ENCODE measurements at regions not wholly inside any gene's neighbourhood (a gene's known extent, or its start where the extent isn't known, plus 50 kb on each side); places are given as distances from the start of the nearest gene placed in this dataset.

- TF ChIP-seq, protein P1, sequence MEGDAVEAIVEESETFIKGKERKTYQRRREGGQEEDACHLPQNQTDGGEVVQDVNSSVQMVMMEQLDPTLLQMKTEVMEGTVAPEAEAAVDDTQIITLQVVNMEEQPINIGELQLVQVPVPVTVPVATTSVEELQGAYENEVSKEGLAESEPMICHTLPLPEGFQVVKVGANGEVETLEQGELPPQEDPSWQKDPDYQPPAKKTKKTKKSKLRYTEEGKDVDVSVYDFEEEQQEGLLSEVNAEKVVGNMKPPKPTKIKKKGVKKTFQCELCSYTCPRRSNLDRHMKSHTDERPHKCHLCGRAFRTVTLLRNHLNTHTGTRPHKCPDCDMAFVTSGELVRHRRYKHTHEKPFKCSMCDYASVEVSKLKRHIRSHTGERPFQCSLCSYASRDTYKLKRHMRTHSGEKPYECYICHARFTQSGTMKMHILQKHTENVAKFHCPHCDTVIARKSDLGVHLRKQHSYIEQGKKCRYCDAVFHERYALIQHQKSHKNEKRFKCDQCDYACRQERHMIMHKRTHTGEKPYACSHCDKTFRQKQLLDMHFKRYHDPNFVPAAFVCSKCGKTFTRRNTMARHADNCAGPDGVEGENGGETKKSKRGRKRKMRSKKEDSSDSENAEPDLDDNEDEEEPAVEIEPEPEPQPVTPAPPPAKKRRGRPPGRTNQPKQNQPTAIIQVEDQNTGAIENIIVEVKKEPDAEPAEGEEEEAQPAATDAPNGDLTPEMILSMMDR (IDR thresholded peaks at IDR 0.05) = no peak
- TF ChIP-seq NR1H2 (CRISPR knock-in tag; IDR thresholded peaks at IDR 0.05) = no peak
- no peak for TF ChIP-seq KAT7 (CRISPR knock-in tag; IDR thresholded peaks at IDR 0.05; ENCODE audit: borderline replicate concordance)
- no peak for TF ChIP-seq ESRRA (CRISPR knock-in tag; IDR thresholded peaks at IDR 0.05; ENCODE audit: borderline replicate concordance)
- no peak for TF ChIP-seq FOXJ3 (CRISPR knock-in tag; IDR thresholded peaks at IDR 0.05; ENCODE audit: borderline replicate concordance)
- no peak for TF ChIP-seq ELF4 (CRISPR knock-in tag; IDR thresholded peaks at IDR 0.05; ENCODE audit: low read depth)
- no peak for TF ChIP-seq FOXP1 (CRISPR knock-in tag; IDR thresholded peaks at IDR 0.05; ENCODE audit: borderline replicate concordance)
- TF ChIP-seq NR3C1 (CRISPR knock-in tag; conservative IDR thresholded peaks at IDR 0.05; ENCODE audit: low read depth) = no peak
- TF ChIP-seq E2F4 (CRISPR knock-in tag; IDR thresholded peaks at IDR 0.05; ENCODE audit: borderline replicate concordance, low read depth) = no peak
- TF ChIP-seq, protein P2, sequence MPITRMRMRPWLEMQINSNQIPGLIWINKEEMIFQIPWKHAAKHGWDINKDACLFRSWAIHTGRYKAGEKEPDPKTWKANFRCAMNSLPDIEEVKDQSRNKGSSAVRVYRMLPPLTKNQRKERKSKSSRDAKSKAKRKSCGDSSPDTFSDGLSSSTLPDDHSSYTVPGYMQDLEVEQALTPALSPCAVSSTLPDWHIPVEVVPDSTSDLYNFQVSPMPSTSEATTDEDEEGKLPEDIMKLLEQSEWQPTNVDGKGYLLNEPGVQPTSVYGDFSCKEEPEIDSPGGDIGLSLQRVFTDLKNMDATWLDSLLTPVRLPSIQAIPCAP (CRISPR knock-in tag; IDR thresholded peaks at IDR 0.05) = no peak
- no peak for TF ChIP-seq ZNF263 (CRISPR knock-in tag; IDR thresholded peaks at IDR 0.05; ENCODE audit: low read depth)
- TF ChIP-seq, protein P3, sequence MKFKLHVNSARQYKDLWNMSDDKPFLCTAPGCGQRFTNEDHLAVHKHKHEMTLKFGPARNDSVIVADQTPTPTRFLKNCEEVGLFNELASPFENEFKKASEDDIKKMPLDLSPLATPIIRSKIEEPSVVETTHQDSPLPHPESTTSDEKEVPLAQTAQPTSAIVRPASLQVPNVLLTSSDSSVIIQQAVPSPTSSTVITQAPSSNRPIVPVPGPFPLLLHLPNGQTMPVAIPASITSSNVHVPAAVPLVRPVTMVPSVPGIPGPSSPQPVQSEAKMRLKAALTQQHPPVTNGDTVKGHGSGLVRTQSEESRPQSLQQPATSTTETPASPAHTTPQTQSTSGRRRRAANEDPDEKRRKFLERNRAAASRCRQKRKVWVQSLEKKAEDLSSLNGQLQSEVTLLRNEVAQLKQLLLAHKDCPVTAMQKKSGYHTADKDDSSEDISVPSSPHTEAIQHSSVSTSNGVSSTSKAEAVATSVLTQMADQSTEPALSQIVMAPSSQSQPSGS (CRISPR knock-in tag; IDR thresholded peaks at IDR 0.05; ENCODE audit: borderline replicate concordance, low read depth) = no peak
- no peak for TF ChIP-seq ZNF138 (CRISPR knock-in tag; conservative IDR thresholded peaks at IDR 0.05)
- no peak for TF ChIP-seq SP1 (CRISPR knock-in tag; conservative IDR thresholded peaks at IDR 0.05)
Measured at GRCh38 chr20:6577451-6577850, 190.0 kb upstream of the BMP2 start.
